BLaER1 (cell line): ENCODE measurements at regions not wholly inside any gene's neighbourhood (a gene's known extent, or its start where the extent isn't known, plus 50 kb on each side); places are given as distances from the start of the nearest gene placed in this dataset.

Experiments
- H3K27ac ChIP-seq: shearing (Covaris generic); formaldehyde crosslinking; 2 replicates; pipeline ENCODE4 v1.8.1; 2022
- H3K27me3 ChIP-seq: shearing (Covaris generic); formaldehyde crosslinking; 2 replicates; pipeline ENCODE4 v1.8.1; 2022
- H3K36me3 ChIP-seq: shearing (Covaris generic); formaldehyde crosslinking; 2 replicates; pipeline ENCODE4 v1.8.1; 2022
- H3K4me1 ChIP-seq: shearing (Covaris generic); formaldehyde crosslinking; 2 replicates; pipeline ENCODE4 v1.8.1; 2022
- H3K4me2 ChIP-seq: shearing (Covaris generic); formaldehyde crosslinking; 2 replicates; pipeline ENCODE4 v1.8.1; 2022
- H3K4me3 ChIP-seq: shearing (Covaris generic); formaldehyde crosslinking; 2 replicates; pipeline ENCODE4 v1.8.1; 2022
- H3K9ac ChIP-seq: shearing (Covaris generic); formaldehyde crosslinking; 2 replicates; pipeline ENCODE4 v1.8.1; 2022
- H3K9me3 ChIP-seq: shearing (Covaris generic); formaldehyde crosslinking; 2 replicates; pipeline ENCODE4 v1.8.1; 2022
- H4K20me1 ChIP-seq: shearing (Covaris generic); formaldehyde crosslinking; 2 replicates; pipeline ENCODE4 v1.8.1; 2022
- Cebpa-rat ChIP-seq: shearing (Covaris generic); IDR thresholded peaks from 2 replicates; pipeline ENCODE4 v1.8.1; 2022

- Histone ChIP-seq H3K4me1 (no peaks in the 10 kb centered on the region), H3K36me3 (no peaks in the 10 kb centered on the region), H3K4me3 (no peak overlapping the region), H3K9me3 (no peaks in the 10 kb centered on the region), H4K20me1 (no peaks in the 10 kb centered on the region), H3K27me3 (no peaks in the 10 kb centered on the region), H3K9ac (no peak overlapping the region), H3K27ac (no peak overlapping the region), H3K4me2 (no peak overlapping the region)
- no peak for TF ChIP-seq Cebpa-rat
These were observed 125.9 kb downstream of the EMX2 start for GRCh38 chr10:117668327-117669008.

DNA sequence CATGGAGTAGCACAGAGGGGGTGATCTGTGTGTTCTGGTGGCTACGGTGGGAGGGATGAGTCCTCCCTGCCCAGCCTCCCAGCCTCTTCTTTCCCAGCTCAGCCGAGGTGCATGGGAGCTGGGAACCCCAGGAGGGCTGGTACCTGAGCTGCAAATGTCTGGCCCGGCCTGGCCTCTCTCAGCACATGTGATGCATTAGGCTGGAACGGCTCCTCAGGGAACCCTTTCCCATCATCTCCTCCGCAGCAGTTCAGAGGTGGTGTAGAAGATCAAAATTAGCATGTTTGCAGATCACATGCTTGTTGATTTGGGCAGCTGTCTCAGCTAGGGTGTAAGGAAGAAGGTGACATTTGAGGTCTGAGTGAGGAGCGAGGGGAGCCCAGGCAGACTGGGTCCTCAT lies 126.6 kb downstream of the EMX2 start:
- H3K9ac ChIP-seq: no peak overlapping the region
- no peak overlapping the region for H3K4me3 ChIP-seq
- H3K4me1 ChIP-seq: no peaks in the 10 kb centered on the region
- TF ChIP-seq Cebpa-rat: no peak
- no peaks in the 10 kb centered on the region for H3K36me3 ChIP-seq
- no peaks in the 10 kb centered on the region for H3K9me3 ChIP-seq
- H3K27me3 ChIP-seq: no peaks in the 10 kb centered on the region
- no peaks in the 10 kb centered on the region for H4K20me1 ChIP-seq
- H3K4me2 ChIP-seq: no peak overlapping the region
- no peak overlapping the region for H3K27ac ChIP-seq

GRCh38 chr10:117670116-117670904 lies 127.8 kb downstream of the EMX2 start:
- H3K9me3 ChIP-seq: no peaks in the 10 kb centered on the region
- H3K9ac ChIP-seq: no peak overlapping the region
- no peak overlapping the region for H3K4me2 ChIP-seq
- no peak overlapping the region for H3K27ac ChIP-seq
- H3K36me3 ChIP-seq: no peaks in the 10 kb centered on the region
- no peak for TF ChIP-seq Cebpa-rat
- H4K20me1 ChIP-seq: no peaks in the 10 kb centered on the region
- H3K27me3 ChIP-seq: no peaks in the 10 kb centered on the region
- H3K4me1 ChIP-seq: no peaks in the 10 kb centered on the region
- H3K4me3 ChIP-seq: no peak overlapping the region

- H3K36me3 ChIP-seq: no peaks in the 10 kb centered on the region
- no peak overlapping the region for H3K4me3 ChIP-seq
- no peaks in the 10 kb centered on the region for H4K20me1 ChIP-seq
- H3K9ac ChIP-seq: no peak overlapping the region
- no peaks in the 10 kb centered on the region for H3K9me3 ChIP-seq
- H3K4me1 ChIP-seq: no peaks in the 10 kb centered on the region
- H3K4me2 ChIP-seq: no peak overlapping the region
- no peaks in the 10 kb centered on the region for H3K27me3 ChIP-seq
- no peak for TF ChIP-seq Cebpa-rat
- no peak overlapping the region for H3K27ac ChIP-seq
These were observed 130.9 kb downstream of the EMX2 start for GRCh38 chr10:117673230-117674010.

GRCh38 chr10:117674201-117674600 lies 131.7 kb downstream of the EMX2 start:
- no peaks in the 10 kb centered on the region for H3K27me3 ChIP-seq
- H3K9me3 ChIP-seq: no peaks in the 10 kb centered on the region
- H3K9ac ChIP-seq: no peak overlapping the region
- H3K4me2 ChIP-seq: no peak overlapping the region
- no peak overlapping the region for H3K4me3 ChIP-seq
- H4K20me1 ChIP-seq: no peaks in the 10 kb centered on the region
- TF ChIP-seq Cebpa-rat: no peak
- H3K27ac ChIP-seq: no peak overlapping the region
- H3K36me3 ChIP-seq: no peaks in the 10 kb centered on the region
- H3K4me1 ChIP-seq: no peaks in the 10 kb centered on the region

- no peak overlapping the region for H3K4me3 ChIP-seq
- no peak overlapping the region for H3K27ac ChIP-seq
- H4K20me1 ChIP-seq: no peaks in the 10 kb centered on the region
- H3K36me3 ChIP-seq: no peaks in the 10 kb centered on the region
- no peaks in the 10 kb centered on the region for H3K27me3 ChIP-seq
- H3K4me2 ChIP-seq: no peak overlapping the region
- H3K4me1 ChIP-seq: no peaks in the 10 kb centered on the region
- no peak overlapping the region for H3K9ac ChIP-seq
- H3K9me3 ChIP-seq: no peaks in the 10 kb centered on the region
- TF ChIP-seq Cebpa-rat: no peak
These were observed 132.1 kb downstream of the EMX2 start for GRCh38 chr10:117674646-117675045.

- H3K9ac ChIP-seq: no peak overlapping the region
- H4K20me1 ChIP-seq: no peaks in the 10 kb centered on the region
- no peak overlapping the region for H3K4me2 ChIP-seq
- H3K4me1 ChIP-seq: no peaks in the 10 kb centered on the region
- TF ChIP-seq Cebpa-rat: no peak
- H3K4me3 ChIP-seq: no peak overlapping the region
- H3K27ac ChIP-seq: no peak overlapping the region
- no peaks in the 10 kb centered on the region for H3K27me3 ChIP-seq
- H3K9me3 ChIP-seq: no peaks in the 10 kb centered on the region
- no peaks in the 10 kb centered on the region for H3K36me3 ChIP-seq
These were observed 133.0 kb downstream of the EMX2 start for GRCh38 chr10:117675514-117676055.

DNA sequence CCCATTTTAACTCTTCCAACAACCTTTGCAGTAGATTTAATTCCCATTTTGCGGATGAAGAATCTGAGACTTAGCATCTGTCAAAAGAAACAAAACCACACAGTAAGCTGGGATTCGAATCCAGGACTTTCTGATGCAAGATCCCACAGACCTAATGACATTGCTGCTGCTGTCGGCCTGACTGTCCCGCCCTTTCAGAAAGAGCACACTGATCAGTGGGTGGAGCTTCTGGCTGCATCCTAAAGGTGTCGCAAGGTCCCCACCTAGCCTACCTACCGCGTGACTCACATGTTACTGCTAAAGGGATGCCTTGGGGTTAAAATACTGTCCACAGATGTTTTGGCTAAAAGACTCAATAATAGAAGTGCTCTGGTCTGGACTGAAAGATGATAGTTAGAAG lies 134.7 kb downstream of the EMX2 start:
- H3K4me2 ChIP-seq: no peak overlapping the region
- no peaks in the 10 kb centered on the region for H3K4me1 ChIP-seq
- H4K20me1 ChIP-seq: no peaks in the 10 kb centered on the region
- no peaks in the 10 kb centered on the region for H3K27me3 ChIP-seq
- no peaks in the 10 kb centered on the region for H3K9me3 ChIP-seq
- no peak overlapping the region for H3K9ac ChIP-seq
- no peak overlapping the region for H3K4me3 ChIP-seq
- no peaks in the 10 kb centered on the region for H3K36me3 ChIP-seq
- no peak overlapping the region for H3K27ac ChIP-seq
- no peak for TF ChIP-seq Cebpa-rat

GRCh38 chr10:117677890-117678500 lies 135.4 kb downstream of the EMX2 start:
- Histone ChIP-seq H3K27ac (no peak overlapping the region), H3K4me2 (no peak overlapping the region), H3K9me3 (no peaks in the 10 kb centered on the region), H4K20me1 (no peaks in the 10 kb centered on the region), H3K36me3 (no peaks in the 10 kb centered on the region), H3K4me3 (no peak overlapping the region), H3K9ac (no peak overlapping the region), H3K4me1 (no peaks in the 10 kb centered on the region), H3K27me3 (no peaks in the 10 kb centered on the region)
- no peak for TF ChIP-seq Cebpa-rat
